Glomerular visceral epithelial cell (primary cell): ENCODE measurements at regions not wholly inside any gene's neighbourhood (a gene's known extent, or its start where the extent isn't known, plus 50 kb on each side); places are given as distances from the start of the nearest gene placed in this dataset.

ENCODE experiments used
- DNase-seq: peaks from one replicate; pipeline ENCODE4 v3.0.0-alpha.2; 2016; ENCODE audit errors: extremely low spot score

GRCh38 chr14:65318636-65319506, 93.7 kb upstream of the FUT8 start:
- DNase-seq: no peak

- DNase-seq: no peak
These were observed 91.7 kb upstream of the FUT8 start for GRCh38 chr14:65320661-65321308.

- no peak for DNase-seq
These were observed 91.1 kb upstream of the FUT8 start for GRCh38 chr14:65321370-65321875.

GRCh38 chr14:65329481-65329880, 83.0 kb upstream of the FUT8 start:
- DNase-seq: no peak

DNA sequence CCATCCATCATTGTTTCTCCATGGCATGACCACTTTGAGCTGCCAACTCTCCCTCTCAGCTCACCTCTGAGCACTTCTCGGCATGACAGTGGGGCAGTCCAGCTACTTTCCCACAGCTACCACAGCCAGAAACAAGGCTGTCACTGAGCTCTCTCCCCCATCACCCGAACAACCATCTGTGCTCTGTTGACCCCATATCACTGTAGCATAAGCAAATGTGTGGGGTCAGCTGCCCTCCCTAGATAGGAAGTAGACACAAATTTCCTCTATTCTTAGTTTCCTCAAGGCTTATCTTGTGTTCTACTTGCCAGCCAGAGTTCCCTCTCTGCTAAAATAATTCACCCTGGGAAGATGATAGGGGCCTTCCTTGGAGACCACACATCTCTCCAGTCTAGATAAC, 82.6 kb upstream of the FUT8 start:
- DNase-seq: no peak

DNA sequence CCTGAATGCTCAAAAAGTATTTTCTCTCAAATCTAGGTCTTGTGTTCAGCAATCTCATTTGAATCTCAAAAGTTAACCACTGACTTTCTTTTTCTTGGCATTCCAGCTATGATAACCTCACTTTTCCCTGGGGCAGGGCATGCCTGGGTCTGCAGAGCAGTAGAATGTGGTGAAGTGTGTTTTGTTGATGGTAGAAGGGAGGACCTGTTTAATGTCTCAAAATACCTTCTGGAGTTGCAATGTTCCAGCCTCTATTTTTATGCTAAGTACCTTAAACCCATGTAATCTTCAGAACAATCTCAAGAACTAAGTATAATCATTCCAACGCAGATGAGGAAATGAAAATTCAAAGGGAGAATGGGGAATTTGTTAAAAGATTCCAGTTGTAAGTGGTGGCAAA, 82.1 kb upstream of the FUT8 start:
- no peak for DNase-seq

GRCh38 chr14:65331652-65332051, 80.9 kb upstream of the FUT8 start:
- DNase-seq: no peak

GRCh38 chr14:65332141-65332871, 80.2 kb upstream of the FUT8 start:
- no peak for DNase-seq

- DNase-seq: no peak
These were observed 78.4 kb upstream of the FUT8 start for GRCh38 chr14:65333943-65334687.

DNA sequence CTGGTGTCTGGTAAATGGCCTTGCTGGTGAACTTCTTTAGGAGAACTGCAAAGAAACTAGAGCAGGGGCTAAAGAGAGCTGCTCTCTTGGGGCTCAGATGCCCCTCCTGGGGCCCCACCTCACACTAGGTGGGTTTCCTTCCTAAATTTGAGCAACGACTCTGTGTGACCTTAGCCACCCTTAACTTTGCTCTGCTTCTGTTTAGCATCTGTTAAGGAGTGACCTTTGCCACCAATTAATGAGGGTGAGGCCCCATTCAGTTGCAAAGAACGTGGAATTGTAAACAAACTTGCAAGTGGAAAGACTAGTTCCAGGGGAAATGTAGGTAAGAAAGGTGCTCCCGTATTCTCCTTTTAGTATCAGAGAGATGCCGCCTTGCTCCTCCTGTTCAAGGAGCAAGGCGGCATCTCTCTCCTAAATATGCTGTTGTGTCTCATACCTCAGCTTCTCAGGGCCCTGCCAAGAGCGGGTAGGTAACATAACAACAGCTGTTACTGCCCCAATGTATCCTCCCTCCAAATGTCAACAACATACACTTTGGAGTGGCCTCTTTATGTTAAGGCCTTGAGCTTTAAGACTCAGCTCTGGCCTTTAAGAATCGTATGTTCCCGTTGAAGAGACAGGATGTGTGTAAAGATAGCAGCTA, 77.6 kb upstream of the FUT8 start:
- DNase-seq: no peak

- no peak for DNase-seq
These were observed 77.1 kb upstream of the FUT8 start for GRCh38 chr14:65335411-65335947.

DNA sequence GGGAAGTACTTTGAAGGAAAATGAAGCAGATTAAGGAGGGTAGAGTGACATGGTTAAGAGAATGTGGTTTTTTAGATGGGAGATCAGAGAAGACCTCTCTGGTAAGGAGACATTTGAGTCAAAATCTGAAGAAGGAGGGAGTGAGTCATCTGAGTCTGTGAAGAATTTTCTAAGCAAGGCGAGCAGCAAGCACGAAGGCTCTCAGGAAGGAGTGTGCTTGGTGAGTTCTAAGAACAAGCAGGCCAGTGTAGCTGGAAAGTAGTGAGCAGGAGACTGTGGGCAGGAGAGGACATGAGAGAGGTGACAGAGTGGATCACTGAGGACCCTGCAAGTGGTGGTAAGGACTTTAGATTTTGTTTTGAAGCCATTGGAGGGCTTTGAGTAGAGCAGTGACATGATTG, 76.3 kb upstream of the FUT8 start:
- no peak for DNase-seq

GRCh38 chr14:65339866-65340265, 72.7 kb upstream of the FUT8 start:
- DNase-seq: no peak

- DNase-seq: peak; percentile 25
These were observed 68.5 kb upstream of the FUT8 start for GRCh38 chr14:65344011-65344410.

GRCh38 chr14:65345266-65345665, 67.3 kb upstream of the FUT8 start:
- no peak for DNase-seq

GRCh38 chr14:65346474-65346873, 66.1 kb upstream of the FUT8 start:
- no peak for DNase-seq

DNA sequence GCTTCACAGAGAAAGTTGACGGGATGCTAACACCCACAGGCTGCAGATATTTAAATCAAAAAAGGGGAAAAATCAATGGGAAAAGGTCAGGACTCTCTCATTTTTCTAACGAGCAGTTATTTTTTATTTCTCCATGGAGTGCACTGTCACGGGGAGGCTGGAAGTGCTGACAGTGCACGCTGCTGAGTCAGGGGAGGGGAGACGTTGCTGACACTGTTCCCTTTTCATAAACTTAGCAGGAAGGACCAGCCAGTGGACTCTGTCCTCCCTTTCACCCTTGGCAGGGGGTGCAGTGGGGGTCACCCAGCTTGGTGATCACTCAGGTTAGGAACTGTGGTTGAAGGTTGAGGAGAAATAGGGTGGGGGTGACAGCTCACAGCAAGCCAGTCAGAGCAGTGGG, 65.6 kb upstream of the FUT8 start:
- no peak for DNase-seq

DNA sequence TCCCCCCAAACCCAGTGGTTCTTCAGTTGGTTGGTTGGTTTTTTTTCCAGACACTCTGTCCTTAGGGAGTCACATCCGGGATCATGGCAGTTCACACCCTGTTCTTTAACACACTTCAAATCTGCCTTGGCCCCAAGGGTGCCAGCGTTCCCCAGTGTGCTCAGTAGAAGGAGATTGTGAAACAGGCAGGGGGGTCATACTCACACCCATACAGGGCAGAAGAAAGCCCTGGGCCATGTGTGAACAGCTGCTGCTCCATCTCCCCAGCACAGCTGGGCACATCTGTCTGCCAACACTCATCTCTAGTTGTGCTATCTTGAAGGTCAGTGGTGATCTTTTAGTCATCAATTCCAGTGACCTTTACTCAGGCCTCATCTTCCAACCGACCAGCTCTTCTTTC, 64.4 kb upstream of the FUT8 start:
- no peak for DNase-seq

GRCh38 chr14:65349100-65349499, 63.4 kb upstream of the FUT8 start:
- DNase-seq: no peak

DNA sequence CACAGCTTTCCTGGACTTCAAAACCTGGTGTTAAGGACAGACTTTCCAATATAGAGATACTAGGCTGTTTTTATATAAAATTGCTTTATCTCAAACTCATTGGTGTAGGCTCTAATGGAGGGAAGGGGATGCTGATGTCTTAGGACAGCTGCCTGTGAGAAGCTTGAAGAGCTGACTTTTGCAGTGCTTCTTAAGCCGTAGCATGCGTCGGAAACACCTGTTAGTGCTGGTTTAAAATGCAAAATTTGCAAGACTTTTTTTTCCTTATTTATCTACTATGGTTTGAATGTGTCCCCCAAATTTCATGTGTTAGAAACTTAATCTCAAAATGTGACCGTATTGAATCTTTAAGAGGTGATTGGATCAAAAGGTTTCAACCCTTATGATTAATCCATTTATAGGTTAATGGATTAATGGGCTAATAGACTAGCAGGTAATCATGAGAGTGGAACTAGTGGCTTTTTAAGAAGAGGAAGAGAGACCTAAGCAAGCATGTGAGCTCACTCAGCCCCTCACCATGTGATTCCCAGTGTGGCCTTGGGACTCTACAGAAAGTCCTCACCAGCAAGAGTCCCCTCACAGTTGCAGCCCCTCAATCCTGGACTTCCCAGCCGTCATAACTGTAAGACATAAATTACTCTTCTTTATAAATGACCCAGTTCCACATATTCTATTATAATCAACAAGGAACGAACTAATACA, 60.9 kb upstream of the FUT8 start:
- no peak for DNase-seq
